NCI-H345 (cell line): ENCODE measurements at regions not wholly inside any gene's neighbourhood (a gene's known extent, or its start where the extent isn't known, plus 50 kb on each side); places are given as distances from the start of the nearest gene placed in this dataset.
"Not testable (repeated sequence)": the region's sequence is repeated elsewhere in the genome, so short reads cannot be mapped to it uniquely, and the experiment has no call there.

ENCODE experiments used
- DNase-seq: peaks from one replicate; lab custom pipeline; 2025; lab: John Stamatoyannopoulos, UW

DNA sequence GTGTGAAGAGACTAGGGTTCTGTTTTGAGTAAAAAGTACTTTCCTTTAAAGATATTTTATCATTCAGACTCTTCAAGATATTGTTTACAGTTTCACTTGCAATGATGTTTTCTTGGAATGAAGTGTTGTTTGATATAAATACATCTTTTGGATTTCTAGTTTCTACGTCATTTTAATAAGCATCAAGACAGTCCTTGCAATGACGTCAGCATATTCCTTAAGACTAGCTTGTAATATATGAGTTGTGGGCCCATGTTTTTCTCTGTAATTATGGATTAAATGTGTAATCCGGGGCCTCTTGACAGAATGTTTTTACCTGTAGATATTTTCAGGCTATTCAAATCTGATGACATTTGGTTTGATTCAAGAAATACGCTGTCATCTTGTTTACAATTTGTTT lies 66.1 kb downstream of the RBMX2 start:
- DNase-seq = no peak

DNA sequence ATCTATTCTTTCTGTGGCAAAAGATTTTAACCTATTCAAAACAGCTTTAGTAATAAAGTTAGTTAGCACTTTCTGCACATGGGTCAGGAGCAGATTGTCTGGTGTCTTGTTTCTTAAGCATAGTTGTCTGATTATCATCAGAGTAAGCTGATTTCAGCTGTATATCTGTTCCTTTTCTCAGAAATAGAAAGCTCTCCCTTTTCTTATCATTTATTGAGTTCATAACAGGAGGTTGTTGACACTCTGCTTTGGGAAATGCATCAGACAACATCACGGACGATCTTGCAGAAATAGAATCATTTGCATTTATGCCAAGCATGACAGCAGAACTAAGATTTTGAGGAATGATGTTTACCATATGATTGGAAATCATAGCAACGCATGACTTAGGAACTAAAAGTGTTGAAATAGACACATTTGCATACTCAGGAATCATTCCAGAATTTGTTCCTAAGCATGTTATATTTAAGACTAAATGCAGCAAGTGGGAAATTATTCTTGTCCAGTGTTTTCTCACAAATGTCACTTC lies 66.7 kb downstream of the RBMX2 start:
- no peak for DNase-seq

DNA sequence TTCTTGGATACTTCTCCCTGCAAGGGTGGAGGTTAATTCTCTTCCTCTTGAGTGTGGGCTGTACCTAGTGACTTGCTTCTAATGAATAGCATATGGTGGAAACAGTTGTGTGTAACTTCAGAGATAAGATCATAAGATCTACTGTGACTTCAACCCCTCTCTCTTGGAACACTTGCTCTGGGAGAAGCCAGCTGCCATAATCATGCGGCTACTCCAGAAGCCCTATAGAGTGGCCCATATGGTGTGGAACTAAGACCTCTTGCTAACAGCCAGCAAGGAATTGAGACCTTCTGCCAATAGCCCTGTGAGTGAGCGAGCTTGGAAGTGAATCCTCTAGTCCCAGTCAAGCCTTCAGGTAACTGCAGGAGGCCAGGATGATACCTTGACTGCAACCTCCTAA lies 81.1 kb downstream of the RBMX2 start:
- no peak for DNase-seq

DNA sequence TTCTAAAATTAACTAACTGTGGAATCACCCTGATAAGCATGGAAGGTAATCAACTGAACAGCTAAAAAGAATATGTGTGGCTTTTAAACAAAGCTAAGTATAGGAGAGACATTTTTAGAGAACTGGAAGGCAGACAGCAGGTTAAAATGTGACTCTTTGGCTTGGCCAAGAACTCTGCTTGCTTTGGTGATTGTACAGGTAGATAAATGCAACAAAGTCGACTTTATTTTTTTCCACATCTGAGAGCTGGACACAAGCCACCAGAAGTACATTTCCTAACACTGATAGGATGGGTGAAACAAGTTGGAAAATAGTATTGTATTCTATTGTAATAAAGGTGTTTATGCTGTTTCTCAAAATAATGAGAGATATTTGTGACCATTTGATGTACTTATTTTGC lies 84.1 kb downstream of the RBMX2 start:
- DNase-seq = no peak

DNA sequence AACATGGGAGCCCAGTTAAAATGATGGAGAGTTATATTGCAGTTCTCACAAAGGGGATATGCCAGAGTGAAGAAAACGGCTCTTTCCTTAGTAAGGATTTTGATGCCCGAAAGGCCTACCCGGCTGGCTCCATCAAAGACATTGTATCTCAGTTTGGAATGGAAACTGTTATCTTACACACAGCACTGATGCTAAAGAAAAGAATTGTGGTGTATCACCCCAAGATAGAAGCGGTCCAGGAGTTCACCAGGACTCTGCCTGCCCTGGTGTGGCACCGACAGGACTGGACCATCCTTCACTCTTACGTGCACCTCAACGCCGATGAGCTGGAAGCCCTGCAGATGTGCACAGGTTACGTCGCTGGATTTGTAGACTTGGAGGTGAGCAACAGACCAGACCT lies 93.7 kb downstream of the RBMX2 start:
- not testable (repeated sequence) for DNase-seq

DNA sequence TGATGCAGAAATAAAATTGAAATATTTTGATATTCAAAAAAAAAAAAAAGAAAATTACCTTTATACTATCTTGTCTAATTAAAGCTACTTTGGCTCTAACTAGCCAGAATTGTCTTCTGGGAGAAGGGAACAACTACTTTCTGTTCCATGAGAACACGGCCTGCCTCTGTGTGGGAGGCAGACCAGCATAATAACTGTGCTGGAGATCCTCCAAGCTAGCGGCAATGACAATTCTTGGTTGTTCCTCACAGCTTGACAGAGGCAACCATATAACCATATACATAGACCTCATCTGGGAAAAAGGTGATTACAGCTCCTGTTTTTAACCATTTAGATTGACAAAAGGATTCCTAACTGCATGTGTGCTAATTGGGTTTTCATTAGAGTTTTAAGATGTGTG lies 95.7 kb downstream of the RBMX2 start:
- DNase-seq = no peak

DNA sequence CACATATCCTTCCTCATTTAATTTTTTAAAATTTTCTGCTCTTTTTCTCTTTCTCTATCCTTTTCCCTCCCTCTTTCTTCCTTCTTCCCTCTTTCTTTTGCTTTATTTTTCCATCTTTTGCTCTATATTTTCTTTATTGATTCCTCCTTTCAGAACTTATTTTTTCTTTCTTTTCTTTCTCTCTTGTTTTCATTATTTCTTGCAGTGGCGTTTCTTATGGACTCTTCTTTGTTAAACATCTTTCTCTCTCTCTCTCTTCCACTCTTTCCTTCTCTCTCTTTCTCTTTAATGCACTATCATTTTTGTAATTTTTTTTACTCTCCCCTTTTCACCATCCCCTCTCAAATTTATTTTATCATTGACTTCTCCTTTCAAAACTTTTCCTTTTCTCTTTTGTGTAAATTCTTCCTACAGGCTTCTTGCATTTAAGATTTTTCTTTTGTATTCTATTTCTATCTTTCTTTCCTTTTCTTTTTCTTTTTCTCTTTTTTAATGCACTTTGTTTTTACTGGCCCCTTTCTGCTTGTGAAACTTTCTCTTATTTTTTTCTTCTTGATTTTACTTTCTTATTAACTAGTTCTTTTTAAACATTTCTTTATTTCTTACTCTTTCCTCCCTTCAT lies 97.0 kb downstream of the RBMX2 start:
- no peak for DNase-seq

DNA sequence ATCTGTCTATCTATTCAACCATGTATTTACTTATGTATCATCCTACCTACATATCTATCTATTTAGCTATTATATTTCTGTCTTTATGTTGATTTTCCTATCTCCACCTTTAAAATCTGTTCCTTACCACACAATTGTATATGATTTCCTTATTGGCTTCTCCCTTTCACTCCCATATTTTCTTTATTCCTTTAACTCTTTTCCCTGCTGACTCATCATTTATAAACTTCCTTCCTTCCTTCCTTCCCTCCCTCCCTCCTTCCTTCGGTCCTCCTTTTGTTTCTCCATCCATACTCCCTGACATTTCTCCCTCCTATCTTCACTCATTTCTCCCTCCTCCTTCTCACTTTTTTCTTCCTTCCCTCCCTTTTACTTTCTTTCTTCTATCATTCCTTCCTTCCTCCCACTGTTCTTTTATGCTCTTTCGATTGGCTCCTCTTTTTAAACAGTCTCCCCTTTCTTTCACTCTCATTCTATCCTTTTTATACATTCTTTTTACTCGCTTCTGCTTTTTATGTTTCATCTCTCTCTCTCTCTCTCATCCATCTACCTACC lies 100.3 kb downstream of the RBMX2 start:
- no peak for DNase-seq

DNA sequence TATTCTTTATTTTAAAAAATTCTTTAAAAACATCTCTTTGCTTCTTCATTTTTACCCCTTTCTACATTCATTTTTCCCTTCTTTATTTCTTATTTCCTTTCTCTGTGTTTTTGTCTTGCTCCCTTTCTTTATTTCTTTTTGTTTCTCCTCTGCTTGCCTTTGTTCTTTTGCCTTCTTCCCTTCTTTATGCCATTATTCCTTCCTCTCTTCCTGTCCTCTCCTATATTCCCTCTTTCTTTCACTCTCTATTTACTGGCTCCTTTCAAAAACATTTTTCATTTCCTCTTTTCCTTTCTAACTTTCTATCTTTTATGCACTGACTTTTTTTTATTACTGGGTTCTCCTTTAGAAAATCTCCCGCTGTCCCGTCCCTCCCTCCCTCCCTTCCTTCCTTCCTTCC lies 102.2 kb downstream of the RBMX2 start:
- DNase-seq = no peak

DNA sequence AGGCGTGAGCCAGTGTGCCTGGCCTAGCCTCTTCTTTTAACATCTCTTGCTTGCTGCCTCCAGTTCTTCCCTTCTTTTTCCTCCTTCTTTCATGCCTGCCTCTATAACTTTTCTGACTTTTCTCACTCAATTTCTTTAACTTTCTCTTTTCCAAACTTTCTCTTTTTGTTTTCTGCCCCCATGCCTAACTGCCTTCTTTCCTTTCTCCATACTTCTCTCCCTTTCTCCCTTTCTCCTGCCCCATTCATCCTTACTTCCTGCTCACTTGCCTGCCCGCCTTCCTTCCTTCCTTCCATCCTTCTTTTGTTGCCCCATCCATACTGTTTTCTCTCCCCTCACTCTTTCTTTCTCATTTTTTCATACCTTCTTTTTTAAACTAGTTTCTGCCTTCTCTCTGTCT lies 105.2 kb downstream of the RBMX2 start:
- DNase-seq = no peak

DNA sequence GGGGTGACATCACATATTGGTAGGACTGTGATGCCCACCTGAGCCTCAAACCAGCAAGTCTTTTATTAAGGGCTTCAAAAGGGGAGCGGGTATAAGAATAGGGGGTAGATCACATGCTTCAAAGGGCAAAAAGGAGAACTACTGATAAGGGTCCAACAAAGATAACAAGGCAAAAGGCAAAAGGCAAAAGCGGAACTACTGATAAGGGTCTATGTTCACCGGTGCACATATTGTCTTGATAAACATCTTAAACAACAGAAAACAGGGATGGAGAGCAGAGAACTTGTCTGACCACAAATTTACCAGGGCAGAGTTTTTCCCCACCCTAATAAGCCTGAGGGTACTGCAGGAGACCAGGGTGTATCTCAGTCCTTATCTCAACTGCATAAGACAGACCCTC lies 110.7 kb downstream of the RBMX2 start:
- not testable (repeated sequence) for DNase-seq

DNA sequence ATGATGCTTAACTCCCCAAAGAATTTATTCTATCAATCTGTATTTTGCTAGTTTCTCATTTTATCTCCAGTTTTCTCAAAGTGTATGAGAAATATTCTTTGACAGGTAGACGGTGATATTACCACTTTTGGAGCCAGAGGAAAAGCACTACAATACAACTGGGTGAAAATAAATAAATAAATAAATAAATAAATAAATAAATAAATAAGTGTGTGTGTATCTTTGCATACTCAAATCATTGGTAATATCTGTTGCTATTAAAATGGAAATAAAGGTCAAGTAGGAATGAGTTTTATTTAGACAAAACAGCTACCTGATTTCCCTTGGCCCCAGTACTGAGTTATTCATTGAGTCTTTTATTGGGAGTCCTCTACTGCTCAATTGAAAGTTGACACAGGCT lies 114.3 kb downstream of the RBMX2 start:
- no peak for DNase-seq

DNA sequence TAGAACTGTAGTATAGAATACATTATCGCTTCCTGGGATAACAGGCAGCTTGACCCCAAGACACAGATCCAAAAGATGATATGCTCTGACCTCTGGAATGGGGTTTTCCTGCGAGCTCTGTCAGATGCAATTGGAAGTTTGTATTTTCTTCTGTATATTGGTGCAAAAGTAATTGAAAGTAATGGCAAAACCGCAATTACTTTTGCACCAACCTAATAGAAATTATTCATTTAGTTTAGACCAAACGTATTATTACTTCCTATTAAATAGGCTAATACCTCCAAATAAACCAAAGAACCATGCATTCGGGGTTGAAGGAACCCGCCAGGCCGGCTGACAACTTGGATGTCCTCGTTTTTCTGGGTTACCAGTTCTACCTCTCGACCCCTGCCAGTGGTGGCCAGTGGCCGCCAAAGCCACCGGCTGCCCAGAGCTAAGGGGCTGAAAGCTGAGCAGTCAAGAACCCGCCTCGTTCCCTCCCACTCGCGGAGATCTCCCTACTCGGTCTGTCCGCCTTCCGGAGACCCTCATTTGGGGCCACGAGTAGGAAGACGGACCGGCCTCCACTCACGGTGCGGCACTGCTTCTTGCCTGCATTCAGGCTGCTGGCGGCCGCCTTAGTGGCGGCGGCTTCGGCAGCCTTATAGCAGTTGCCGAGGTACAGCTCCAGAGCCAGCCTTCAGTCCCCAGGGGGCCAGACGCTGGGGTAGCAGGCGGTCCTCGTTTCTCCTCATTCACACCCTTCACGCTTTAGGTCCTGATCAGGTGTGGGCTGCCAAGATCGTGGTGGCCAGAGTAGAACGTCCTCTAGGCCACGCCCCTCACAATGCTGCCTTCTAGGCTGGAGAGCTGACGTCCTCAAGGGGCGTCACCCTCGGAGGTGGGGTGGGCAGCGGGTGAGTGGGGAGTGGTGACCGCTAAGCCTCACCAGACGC lies 121.9 kb downstream of the RBMX2 start:
- peak; percentile 58 for DNase-seq

DNA sequence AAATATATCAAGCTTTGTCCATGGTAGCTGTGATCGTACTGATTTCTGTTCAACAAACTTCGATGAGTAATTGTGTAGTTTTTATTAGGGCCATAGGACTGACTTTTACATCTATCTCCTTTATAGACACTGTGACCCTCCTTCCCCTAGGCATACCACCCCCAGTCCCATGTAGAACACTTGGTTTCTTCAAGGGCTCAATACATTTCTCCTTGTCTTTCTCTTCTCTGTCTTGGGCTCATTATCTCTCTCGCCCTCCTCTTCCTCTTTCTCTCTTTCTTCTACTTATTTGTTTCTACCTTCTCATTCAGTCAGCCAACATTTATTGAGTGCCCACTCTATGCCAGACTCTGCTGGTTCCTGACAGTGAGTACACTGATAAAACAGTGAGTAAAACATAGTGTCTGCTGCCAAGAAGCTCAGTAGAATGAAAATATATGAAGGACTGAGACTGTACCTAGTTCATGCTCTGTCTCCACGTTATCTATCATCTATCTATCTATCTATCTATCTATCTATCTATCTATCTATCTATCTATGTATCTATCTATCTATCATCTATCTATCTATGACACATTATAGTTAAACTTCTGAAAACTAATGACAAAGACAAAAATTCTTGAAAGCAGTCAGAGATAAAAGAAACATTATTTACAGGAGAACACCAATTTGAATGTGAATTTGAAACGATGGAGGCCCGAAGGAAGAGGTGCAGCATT lies 122.8 kb downstream of the RBMX2 start:
- no peak for DNase-seq

DNA sequence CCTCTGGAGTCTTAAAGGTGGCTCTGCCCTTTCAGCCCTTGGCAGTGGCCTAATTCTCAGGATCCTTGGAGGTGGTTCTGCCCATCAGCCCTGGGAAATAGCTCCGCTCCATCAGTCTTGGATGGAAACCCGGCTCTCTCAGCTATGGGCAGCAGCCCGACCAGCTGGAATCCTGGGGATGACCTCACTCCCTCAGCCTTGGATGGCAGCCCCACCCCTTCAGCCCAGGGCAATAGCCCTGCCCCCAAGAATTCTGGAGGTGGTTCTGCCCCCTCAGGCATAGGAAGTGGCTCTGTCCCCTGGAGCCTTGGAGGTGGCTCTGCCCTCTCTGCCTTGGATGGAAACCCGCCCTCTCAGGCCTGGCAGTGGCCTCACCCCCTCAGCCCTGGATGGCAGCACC lies 127.7 kb downstream of the RBMX2 start:
- DNase-seq = no peak

DNA sequence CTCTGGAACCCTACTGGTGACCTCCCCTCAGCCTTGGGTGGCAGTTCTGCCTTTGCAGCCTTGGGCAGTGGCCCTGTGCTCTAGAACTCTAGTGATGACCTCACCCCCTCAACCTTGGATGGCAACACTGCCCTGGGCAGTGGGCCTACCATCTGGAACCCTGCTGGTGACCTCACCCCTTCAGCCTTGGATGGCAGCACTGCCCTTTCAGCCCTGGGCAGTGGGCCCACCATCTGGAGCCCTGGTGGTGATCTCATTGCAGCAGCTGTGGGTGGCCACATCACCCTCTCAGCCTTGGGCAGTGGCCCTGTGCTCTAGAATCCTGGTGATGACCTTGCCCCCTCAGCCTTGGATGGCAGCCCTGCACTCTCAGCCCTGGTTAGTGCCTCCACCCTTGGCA lies 129.3 kb downstream of the RBMX2 start:
- no peak for DNase-seq

DNA sequence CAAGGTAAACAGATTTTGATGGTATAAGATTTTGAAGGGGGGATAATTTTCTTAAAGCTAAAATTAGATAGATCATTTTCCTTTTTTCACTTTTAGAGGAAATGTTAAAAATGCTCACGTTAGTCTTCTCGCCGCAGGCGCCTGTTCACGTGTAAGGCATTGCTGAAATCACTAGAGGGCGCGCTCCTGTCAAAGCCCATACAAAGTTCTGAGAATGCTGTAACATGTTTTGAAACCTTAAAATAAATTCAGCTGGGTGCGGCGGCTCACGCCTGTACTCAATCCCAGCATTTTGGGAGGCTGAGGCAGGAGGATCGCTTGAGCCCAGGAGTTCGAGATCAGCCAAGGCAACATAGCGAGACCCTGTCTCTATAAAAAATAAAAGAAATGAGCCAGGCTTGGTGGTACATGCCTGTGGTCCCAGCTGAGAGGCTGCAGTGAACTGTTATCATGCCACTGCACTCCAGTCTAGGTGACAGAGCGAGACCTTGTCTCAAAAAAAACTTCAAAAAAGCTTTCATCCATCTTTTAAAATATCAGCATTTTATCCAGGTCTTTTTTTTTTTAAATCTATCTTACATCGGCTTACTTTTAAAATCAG lies 138.0 kb downstream of the RBMX2 start:
- DNase-seq = peak; percentile 42

DNA sequence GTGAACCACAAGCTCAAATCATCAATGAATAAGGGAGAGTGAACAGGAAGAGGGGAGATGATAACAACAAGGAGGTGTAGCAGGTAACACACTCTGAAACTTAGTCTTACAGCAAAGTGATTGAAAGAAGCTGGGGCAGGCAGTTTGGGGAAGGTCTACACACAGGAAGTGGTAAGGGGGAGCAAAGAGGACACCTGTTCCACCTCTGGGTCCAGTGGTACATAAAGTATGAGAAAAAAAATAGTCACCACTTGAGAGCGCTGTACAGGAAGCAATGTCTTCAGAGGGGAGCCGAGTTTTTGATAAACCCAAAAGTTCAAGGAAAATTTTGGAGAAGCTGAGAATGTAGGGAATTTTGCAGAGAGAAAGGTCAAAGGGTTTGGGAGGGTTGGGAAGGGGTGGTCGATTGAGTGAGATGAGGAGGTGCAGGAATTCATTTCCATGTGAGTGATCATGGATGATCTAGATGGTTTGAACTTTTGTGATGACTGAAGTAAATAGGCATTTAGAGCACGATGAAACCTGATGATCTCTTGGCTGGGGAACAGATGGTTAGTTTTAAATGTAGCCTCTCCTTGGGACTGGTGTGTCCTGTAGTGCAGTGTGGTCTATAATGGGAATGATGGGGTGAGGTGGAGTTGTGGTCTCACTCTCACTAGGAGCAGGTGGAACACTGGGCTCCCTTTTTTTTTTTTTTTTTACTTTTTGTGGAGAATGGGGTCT lies 142.0 kb downstream of the RBMX2 start:
- DNase-seq = no peak

DNA sequence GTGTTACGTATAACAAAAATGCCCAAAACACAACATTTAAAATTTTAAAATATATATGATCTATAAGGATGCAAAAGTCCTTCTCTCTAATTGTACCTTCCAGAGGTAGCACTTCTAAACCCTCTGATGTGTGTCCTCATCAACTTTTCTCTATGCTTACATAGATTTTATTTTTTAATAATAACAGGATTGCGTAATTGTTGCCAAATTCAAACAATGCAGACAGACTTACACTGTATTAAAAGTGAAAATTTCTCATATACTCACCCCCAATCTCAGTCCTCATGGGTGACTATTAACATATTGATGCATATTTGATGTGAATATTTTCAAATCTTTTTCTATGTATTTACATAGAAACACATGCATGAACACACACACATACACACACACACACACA lies 144.0 kb downstream of the RBMX2 start:
- DNase-seq = no peak

DNA sequence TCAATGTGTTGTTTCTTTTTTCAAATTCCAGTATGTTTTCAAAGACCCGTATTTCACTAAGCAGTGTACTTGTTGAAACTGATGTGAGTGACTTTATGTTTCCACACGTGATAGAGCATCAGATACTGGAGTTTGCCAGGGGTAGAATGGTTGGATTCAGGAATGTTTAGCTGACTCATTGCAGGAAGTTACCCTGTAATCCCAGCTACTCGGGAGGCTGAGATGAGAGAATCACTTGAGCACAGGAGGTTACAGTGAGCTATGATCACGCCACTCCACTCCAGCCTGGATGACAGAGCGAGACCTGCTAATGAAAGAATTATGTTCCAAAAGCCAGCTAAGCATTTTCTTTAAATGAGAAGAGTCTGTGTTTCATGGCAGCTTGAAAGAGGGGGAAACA lies 147.6 kb downstream of the RBMX2 start:
- not testable (repeated sequence) for DNase-seq

DNA sequence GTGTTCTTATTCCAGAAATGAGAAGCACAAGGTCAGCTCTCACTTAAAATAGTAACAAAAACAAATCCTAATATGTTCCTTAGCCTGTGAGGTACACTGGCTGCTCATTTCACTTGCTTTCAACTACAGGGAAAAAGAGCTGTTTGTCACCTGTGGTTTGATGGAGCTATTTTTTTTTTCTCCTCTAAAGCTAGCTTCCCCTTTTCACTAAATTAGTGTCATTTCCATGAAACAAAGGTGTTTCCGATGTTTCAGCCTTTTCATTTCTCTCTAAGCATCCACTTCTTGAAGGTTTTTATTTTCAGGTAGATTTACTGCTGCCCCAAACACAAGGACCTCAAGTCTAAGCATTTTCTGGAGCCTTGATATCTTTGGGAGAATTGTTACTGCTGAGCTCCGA lies 148.6 kb downstream of the RBMX2 start:
- DNase-seq = no peak
